Calu3 (cell line): ENCODE measurements at regions not wholly inside any gene's neighbourhood (a gene's known extent, or its start where the extent isn't known, plus 50 kb on each side); places are given as distances from the start of the nearest gene placed in this dataset.

Experiments
- BruUV-seq: library from RNA; stranded (reverse); fragments of 400-500 nt; replicated peaks from 2 replicates; lab custom pipeline; 2021; lab: Mats Ljungman, UMichigan
- CTCF ChIA-PET: fragments of 300-600 bp; sonication (Branson Sonifier 250); formaldehyde crosslinking; loops from one replicate; lab custom pipeline; 2022; ENCODE audit warnings: antibody characterized with exemption; lab: Charles Lee
- DNase-seq: peaks from one replicate; pipeline ENCODE4 v3.0.0; 2022
- H3K27ac Mint-ChIP-seq: one replicate; pipeline ENCODE4 v1.8.0; 2022; ENCODE audit warnings: mixed read lengths; ENCODE audit not compliant: unreplicated experiment
- H3K27me3 Mint-ChIP-seq: one replicate; pipeline ENCODE4 v1.8.0; 2022; ENCODE audit warnings: mixed read lengths; ENCODE audit not compliant: unreplicated experiment
- H3K36me3 Mint-ChIP-seq: one replicate; pipeline ENCODE4 v1.8.0; 2022; ENCODE audit warnings: mild to moderate bottlenecking, moderate library complexity, mixed read lengths; ENCODE audit not compliant: insufficient read depth, unreplicated experiment
- H3K4me1 Mint-ChIP-seq: one replicate; pipeline ENCODE4 v1.8.0; 2022; ENCODE audit warnings: mild to moderate bottlenecking, low read depth, mixed read lengths; ENCODE audit not compliant: unreplicated experiment
- H3K4me3 Mint-ChIP-seq: one replicate; pipeline ENCODE4 v1.8.0; 2022; ENCODE audit warnings: mild to moderate bottlenecking, low read depth, moderate library complexity, mixed read lengths; ENCODE audit not compliant: unreplicated experiment
- H3K9me3 Mint-ChIP-seq: one replicate; pipeline ENCODE4 v1.8.0; 2022; ENCODE audit warnings: low read depth, mixed read lengths; ENCODE audit not compliant: unreplicated experiment
- intact Hi-C: fragments of 100-400 bp; cut with micrococcal nuclease; formaldehyde crosslinking; loops from one replicate; pipeline ENCODE4 v1.10.0; 2022; ENCODE audit not compliant: unreplicated experiment
- TF ChIP-seq, protein P1 (sequence below): fragments of 200-600 bp; IDR thresholded peaks from one replicate; pipeline ENCODE4 v1.8.0; 2022; ENCODE audit warnings: antibody characterized with exemption; ENCODE audit not compliant: unreplicated experiment

DNA sequence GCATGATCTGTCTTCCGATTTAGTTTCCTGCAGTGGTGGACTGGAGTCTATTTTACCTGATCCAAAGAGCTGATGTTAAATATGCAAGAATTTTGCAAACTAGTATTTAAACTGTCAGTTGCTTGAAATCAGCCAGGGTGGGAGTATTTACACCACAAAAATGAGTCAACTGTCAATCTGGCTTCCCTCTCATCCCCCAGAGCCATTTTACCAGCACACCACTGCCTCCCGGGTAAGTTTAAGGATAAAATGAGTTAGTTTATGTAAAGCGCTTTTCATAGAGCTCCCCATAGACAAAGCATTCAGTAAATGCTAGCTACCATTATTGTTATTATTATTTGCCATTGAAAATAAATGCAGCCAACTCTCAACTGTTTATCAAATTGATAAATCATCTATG is 106.3 kb upstream of the FRMD6 start:
- no peaks in the 10 kb centered on the region for H3K27me3 Mint-ChIP-seq
- H3K9me3 Mint-ChIP-seq, result peaks cover 3% of the 10 kb centered on the region
- TF ChIP-seq, protein P1, sequence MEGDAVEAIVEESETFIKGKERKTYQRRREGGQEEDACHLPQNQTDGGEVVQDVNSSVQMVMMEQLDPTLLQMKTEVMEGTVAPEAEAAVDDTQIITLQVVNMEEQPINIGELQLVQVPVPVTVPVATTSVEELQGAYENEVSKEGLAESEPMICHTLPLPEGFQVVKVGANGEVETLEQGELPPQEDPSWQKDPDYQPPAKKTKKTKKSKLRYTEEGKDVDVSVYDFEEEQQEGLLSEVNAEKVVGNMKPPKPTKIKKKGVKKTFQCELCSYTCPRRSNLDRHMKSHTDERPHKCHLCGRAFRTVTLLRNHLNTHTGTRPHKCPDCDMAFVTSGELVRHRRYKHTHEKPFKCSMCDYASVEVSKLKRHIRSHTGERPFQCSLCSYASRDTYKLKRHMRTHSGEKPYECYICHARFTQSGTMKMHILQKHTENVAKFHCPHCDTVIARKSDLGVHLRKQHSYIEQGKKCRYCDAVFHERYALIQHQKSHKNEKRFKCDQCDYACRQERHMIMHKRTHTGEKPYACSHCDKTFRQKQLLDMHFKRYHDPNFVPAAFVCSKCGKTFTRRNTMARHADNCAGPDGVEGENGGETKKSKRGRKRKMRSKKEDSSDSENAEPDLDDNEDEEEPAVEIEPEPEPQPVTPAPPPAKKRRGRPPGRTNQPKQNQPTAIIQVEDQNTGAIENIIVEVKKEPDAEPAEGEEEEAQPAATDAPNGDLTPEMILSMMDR, result no peak
- CTCF ChIA-PET, result no interaction called here
- no TSS peak for BruUV-seq
- H3K27ac Mint-ChIP-seq, result no peak overlapping the region
- H3K4me3 Mint-ChIP-seq, result no peak overlapping the region
- no peaks in the 10 kb centered on the region for H3K36me3 Mint-ChIP-seq
- H3K4me1 Mint-ChIP-seq, result peaks cover 27% of the 10 kb centered on the region
- DNase-seq, result no peak
- intact Hi-C loops, result no loop called here

DNA sequence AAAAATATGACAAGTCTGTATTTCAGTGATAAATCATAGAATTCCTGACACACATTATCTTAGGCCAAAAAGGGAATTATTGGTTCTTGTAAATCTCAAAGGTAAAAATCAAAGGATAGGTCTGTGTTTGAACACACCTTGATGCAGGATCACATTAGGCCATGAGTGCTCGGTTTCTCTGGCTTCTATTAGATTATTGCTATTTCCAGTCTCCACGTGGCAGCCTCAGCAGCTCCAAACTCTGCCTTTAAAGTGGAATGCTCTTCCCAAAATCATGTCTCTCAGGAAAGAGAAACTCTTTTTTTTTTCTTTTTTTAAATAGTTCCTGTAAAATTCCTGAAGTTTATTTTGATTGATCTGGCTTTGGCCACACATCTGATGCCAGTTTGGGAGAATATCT is 105.6 kb upstream of the FRMD6 start:
- H3K27me3 Mint-ChIP-seq, result no peaks in the 10 kb centered on the region
- TF ChIP-seq, protein P1, result no peak
- no peaks in the 10 kb centered on the region for H3K36me3 Mint-ChIP-seq
- no peak overlapping the region for H3K4me3 Mint-ChIP-seq
- H3K4me1 Mint-ChIP-seq, result peaks cover 21% of the 10 kb centered on the region
- CTCF ChIA-PET, result interaction anchor here (0.6 kb wide), 1 partner anchor 76 kb away, joined by 5 read pairs; no protein-coding TSS in a partner anchor
- intact Hi-C loops, result no loop called here
- no peak overlapping the region for H3K27ac Mint-ChIP-seq
- no peak for DNase-seq
- no TSS peak for BruUV-seq
- H3K9me3 Mint-ChIP-seq, result peaks cover 3% of the 10 kb centered on the region

DNA sequence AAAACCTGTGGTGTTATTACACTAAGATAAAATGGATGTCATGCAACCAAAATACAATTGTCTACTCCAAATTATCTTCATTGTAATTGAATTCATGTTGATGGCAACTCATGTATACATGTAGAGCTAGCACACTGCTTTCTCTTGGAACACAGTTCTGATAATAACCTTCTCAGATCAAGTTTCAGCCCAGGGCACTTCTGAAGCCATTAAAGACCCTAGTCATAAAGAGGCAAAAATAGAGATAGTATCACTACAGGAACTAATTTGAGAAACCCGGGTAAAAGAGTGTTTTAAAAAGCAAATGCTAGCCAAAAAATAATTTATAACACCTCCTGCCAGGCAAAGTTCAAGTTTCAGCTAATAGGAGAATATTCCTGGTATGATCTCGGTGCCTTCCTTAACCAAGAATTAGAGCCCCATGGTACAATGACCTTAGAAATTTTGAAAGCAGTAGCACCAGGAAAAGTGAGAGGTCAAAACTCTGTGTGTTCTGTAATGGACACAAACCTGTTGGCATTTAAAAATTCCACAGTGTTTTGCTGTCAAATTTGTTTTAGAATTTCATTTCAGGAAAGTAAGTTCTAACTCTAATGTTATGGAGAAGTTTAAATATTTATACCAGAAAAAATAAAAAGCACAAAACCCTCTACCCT is 105.0 kb upstream of the FRMD6 start:
- Mint-ChIP-seq H3K9me3 (peaks cover 3% of the 10 kb centered on the region), H3K27ac (peak overlapping the region; percentile 69), H3K4me3 (no peak overlapping the region), H3K4me1 (peaks cover 15% of the 10 kb centered on the region), H3K36me3 (no peaks in the 10 kb centered on the region), H3K27me3 (no peaks in the 10 kb centered on the region)
- BruUV-seq, result no TSS peak
- CTCF ChIA-PET, result interaction anchor here (1.0 to 1.1 kb wide), 2 partner anchors 105 to 242 kb away, joined by 4 to 5 read pairs; partner anchors contain the start of gene FRMD6
- DNase-seq, result no peak
- TF ChIP-seq, protein P1, result no peak
- intact Hi-C loops, result no loop called here

DNA sequence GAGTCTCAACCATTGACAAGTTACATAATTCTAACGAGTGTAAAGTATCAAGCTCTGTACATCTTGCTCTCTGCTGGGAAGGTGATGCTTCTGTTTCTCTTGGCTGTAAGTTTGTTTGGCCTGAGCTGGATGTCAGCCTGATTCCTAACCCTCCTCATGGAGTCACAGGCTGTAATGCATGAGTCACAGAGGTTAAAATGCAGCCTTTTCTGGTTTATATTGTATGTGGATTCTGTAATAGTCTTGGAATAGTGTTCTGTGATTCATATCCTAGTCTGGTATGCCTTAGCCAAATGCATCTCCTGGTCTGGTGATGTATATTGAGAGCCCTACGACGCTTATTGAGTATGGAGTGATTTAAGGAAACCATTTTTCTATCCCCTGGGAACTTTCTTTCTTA is 104.5 kb upstream of the FRMD6 start:
- H3K36me3 Mint-ChIP-seq, result no peaks in the 10 kb centered on the region
- H3K27me3 Mint-ChIP-seq, result no peaks in the 10 kb centered on the region
- intact Hi-C loops, result no loop called here
- no peak overlapping the region for H3K4me3 Mint-ChIP-seq
- H3K4me1 Mint-ChIP-seq, result peaks cover 14% of the 10 kb centered on the region
- H3K27ac Mint-ChIP-seq, result peak overlapping the region; percentile 69
- BruUV-seq, result no TSS peak
- peaks cover 1% of the 10 kb centered on the region for H3K9me3 Mint-ChIP-seq
- TF ChIP-seq, protein P1, result no peak
- peak; percentile 25 for DNase-seq
- CTCF ChIA-PET, result interaction anchor here (1.0 to 1.1 kb wide), 2 partner anchors 105 to 242 kb away, joined by 4 to 5 read pairs; partner anchors contain the start of gene FRMD6
